Endothelial cell of umbilical vein (primary cell): ENCODE measurements at regions not wholly inside any gene's neighbourhood (a gene's known extent, or its start where the extent isn't known, plus 50 kb on each side); places are given as distances from the start of the nearest gene placed in this dataset.

ENCODE experiments used
- BruUV-seq: library from RNA; stranded (reverse); fragments of 400-500 nt; replicated peaks from 2 replicates; lab custom pipeline; 2021; lab: Mats Ljungman, UMichigan
- CTCF ChIA-PET: fragments of 300-600, 350-600 bp; sonication (Branson Sonifier 250); formaldehyde crosslinking; loops from one replicate; lab custom pipeline; 2021; ENCODE audit warnings: antibody characterized with exemption, inconsistent platforms; lab: Charles Lee
- POLR2A ChIA-PET: fragments of 300-600, 350-600 bp; sonication (Branson Sonifier 250); formaldehyde crosslinking; loops from one replicate; lab custom pipeline; 2021; ENCODE audit warnings: antibody characterized with exemption, inconsistent platforms; lab: Charles Lee
- DNase-seq: peaks from one replicate; pipeline ENCODE4 v3.0.0-alpha.2; 2011; ENCODE audit warnings: low read depth, low spot score
- FAIRE-seq: peaks from 2 replicates; lab custom pipeline; 2011; peaks lifted over from hg19 to GRCh38; lab: Jason Lieb, UNC
- H2AFZ ChIP-seq: 2 replicates; pipeline ENCODE4 v1.6.0; 2012; ENCODE audit warnings: low read depth, low read length, control low read depth, inconsistent platforms
- H3K27ac ChIP-seq: 2 replicates; pipeline ENCODE4 v1.5.1; 2011; ENCODE audit warnings: low read depth, mild to moderate bottlenecking, control low read depth, low read length, moderate library complexity; ENCODE audit not compliant: insufficient read depth
- H3K27me3 ChIP-seq, 2 experiments: 2 replicates each; pipeline versions ENCODE4 v1.6.0 to v1.6.1; 2011; ENCODE audit warnings: low read length in 2 of 2, mixed read lengths in 1 of 2; ENCODE audit not compliant: control insufficient read depth in 2 of 2, insufficient read depth in 2 of 2
- H3K36me3 ChIP-seq, 2 experiments: 2 replicates in 1 of 2; 3 replicates in 1 of 2; pipeline ENCODE4 v1.5.1; 2011; ENCODE audit warnings: low read length in 2 of 2, mild to moderate bottlenecking in 1 of 2, moderate library complexity in 1 of 2; ENCODE audit not compliant: control insufficient read depth in 2 of 2, insufficient read depth in 2 of 2; ENCODE audit errors: extremely low read depth in 1 of 2
- H3K4me1 ChIP-seq: 3 replicates; pipeline ENCODE4 v1.5.1; 2011; ENCODE audit warnings: mild to moderate bottlenecking, low read length; ENCODE audit not compliant: control insufficient read depth, insufficient read depth; ENCODE audit errors: extremely low read depth
- H3K4me2 ChIP-seq: 2 replicates; pipeline ENCODE4 v1.6.1; 2011; ENCODE audit warnings: low read length, control low read depth, mixed read lengths; ENCODE audit not compliant: insufficient read depth
- H3K4me3 ChIP-seq, 3 experiments: fragments of 200-600 bp in 1 of 3; sonication (generic), shearing (Covaris generic) in 1 of 3; replicated peaks in 1 of 3; 2 replicates each; pipeline ENCODE4 v1.5.1; 2011 to 2016; ENCODE audit warnings: control low read depth in 3 of 3, low read length in 3 of 3, mild to moderate bottlenecking in 2 of 3, inconsistent platforms in 1 of 3, low read depth in 1 of 3, moderate library complexity in 1 of 3; ENCODE audit not compliant: insufficient read depth in 1 of 3
- H3K79me2 ChIP-seq: 2 replicates; pipeline ENCODE4 v1.6.0; 2012; ENCODE audit warnings: low read length, inconsistent platforms; ENCODE audit not compliant: control insufficient read depth, insufficient read depth
- H3K9ac ChIP-seq: replicated peaks from 2 replicates; pipeline ENCODE3; 2011; ENCODE audit warnings: low read length, control low read depth; ENCODE audit not compliant: insufficient read depth; ENCODE audit errors: extremely low read depth
- H3K9me1 ChIP-seq: replicated peaks from 3 replicates; pipeline ENCODE4 v1.6.0; 2011; ENCODE audit warnings: mild to moderate bottlenecking, low read length; ENCODE audit not compliant: control insufficient read depth, insufficient read depth; ENCODE audit errors: extremely low read depth
- H3K9me3 ChIP-seq: replicated peaks from 2 replicates; pipeline ENCODE4 v1.5.1; 2012; ENCODE audit warnings: low read length, inconsistent platforms; ENCODE audit not compliant: control insufficient read depth, insufficient read depth
- H4K20me1 ChIP-seq: replicated peaks from 2 replicates; pipeline ENCODE3; 2011; ENCODE audit warnings: mild to moderate bottlenecking, low read length; ENCODE audit not compliant: control insufficient read depth, insufficient read depth; ENCODE audit errors: extremely low read depth
- CTCF ChIP-seq, 2 donors: IDR thresholded peaks; 1 replicate in 1 of 2; 2 replicates in 1 of 2; pipeline ENCODE4 v1.5.1; 2011; ENCODE audit warnings: low read length in 2 of 2, mild to moderate bottlenecking in 2 of 2, moderate library complexity in 2 of 2, control low read depth in 1 of 2, inconsistent platforms in 1 of 2, low read depth in 1 of 2; ENCODE audit not compliant: insufficient read depth in 1 of 2; ENCODE audit errors: extremely low read depth in 1 of 2
- EZH2 ChIP-seq: IDR thresholded peaks from 2 replicates; pipeline ENCODE4 v1.6.1; 2012; ENCODE audit warnings: borderline replicate concordance, low read depth, mild to moderate bottlenecking, moderate library complexity, low read length, inconsistent platforms; ENCODE audit not compliant: severe bottlenecking
- FOS ChIP-seq: IDR thresholded peaks from 2 replicates; pipeline ENCODE4 v1.6.1; 2011; ENCODE audit warnings: mild to moderate bottlenecking, low read length, moderate library complexity, borderline replicate concordance; ENCODE audit not compliant: insufficient read depth
- GATA2 ChIP-seq: IDR thresholded peaks from 2 replicates; pipeline ENCODE4 v1.7.0; 2011; ENCODE audit warnings: low read depth, mild to moderate bottlenecking, moderate library complexity, mixed read lengths, low read length; ENCODE audit not compliant: insufficient read length, insufficient read depth
- JUN ChIP-seq: IDR thresholded peaks from 2 replicates; pipeline ENCODE4 v1.6.1; 2011; ENCODE audit warnings: borderline replicate concordance, low read depth; ENCODE audit not compliant: insufficient read length, insufficient read depth
- MYC ChIP-seq: IDR thresholded peaks from one replicate; pipeline ENCODE4 v1.6.1; 2011; ENCODE audit warnings: mild to moderate bottlenecking, low read depth, low read length
- POLR2A ChIP-seq: IDR thresholded peaks from 2 replicates; pipeline ENCODE4 v1.6.1; 2012; ENCODE audit warnings: low read depth, mild to moderate bottlenecking, control low read depth, low read length
- POLR2AphosphoS5 ChIP-seq: IDR thresholded peaks from 2 replicates; pipeline ENCODE4 v1.6.1; 2012; ENCODE audit warnings: low read depth, mild to moderate bottlenecking, control low read depth, low read length, moderate library complexity; ENCODE audit not compliant: insufficient read depth
- dilution Hi-C: fragments of 300-500 bp; cut with MboI; formaldehyde crosslinking; loops from one replicate; pipeline ENCODE4 v1.15.0; 2019; ENCODE audit warnings: low sequenced_read_pairs; ENCODE audit not compliant: extremely low pct_ligation_motif_present
- intact Hi-C: fragments of 100-400 bp; cut with micrococcal nuclease; formaldehyde crosslinking; loops from one replicate; pipeline ENCODE4 v1.10.0; 2022
- TF ChIP-seq, protein P1 (sequence below): IDR thresholded peaks from 2 replicates; pipeline ENCODE4 v1.6.1; 2011; ENCODE audit not compliant: insufficient read depth, insufficient read length

DNA sequence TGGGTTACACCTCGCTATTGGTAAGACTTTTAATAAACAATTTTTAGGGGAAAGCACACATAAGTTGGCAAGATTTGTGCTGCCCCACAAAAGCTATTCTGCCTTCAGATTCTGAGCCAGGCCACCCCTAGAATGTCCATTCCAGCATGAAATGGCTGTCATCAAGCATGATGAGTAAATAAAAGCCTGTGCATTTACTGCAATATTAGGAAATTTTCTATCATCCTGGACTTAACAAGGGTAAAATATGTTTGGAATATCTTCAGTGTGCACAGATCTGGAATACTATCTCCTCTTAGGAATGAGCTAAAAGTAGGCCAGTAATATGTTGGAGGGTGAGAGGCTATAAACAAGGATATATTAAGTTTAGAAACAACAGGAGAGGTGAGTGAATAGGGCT is 510.9 kb downstream of the ANKRD50 start:
- no TSS peak for BruUV-seq
- POLR2A ChIA-PET: no interaction called here

More for the DNA sequence above, 510.9 kb downstream of the ANKRD50 start:
- DNase-seq (no peak), FAIRE-seq (no peak)
- Histone ChIP-seq H2AFZ (no peak overlapping the region), H3K36me3 (no peaks in the 10 kb centered on the region), H3K4me3 (no peak overlapping the region), H3K9me1 (no peaks in the 10 kb centered on the region), H3K9ac (no peak overlapping the region), H3K9me3 (no peaks in the 10 kb centered on the region), H3K27me3 (no peaks in the 10 kb centered on the region), H4K20me1 (no peaks in the 10 kb centered on the region), H3K4me2 (no peak overlapping the region), H3K27ac (no peak overlapping the region), H3K4me1 (peaks cover 32% of the 10 kb centered on the region), H3K79me2 (no peaks in the 10 kb centered on the region)
- intact Hi-C loops: no loop called here
- dilution Hi-C loops: no loop called here
- TF ChIP-seq, protein P1, sequence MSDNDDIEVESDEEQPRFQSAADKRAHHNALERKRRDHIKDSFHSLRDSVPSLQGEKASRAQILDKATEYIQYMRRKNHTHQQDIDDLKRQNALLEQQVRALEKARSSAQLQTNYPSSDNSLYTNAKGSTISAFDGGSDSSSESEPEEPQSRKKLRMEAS: no peak
- TF ChIP-seq CTCF (IDR thresholded peaks at IDR 0.05; ENCODE audit: extremely low read depth in 1 of 2, insufficient read depth in 1 of 2, low read depth in 1 of 2, low read length in 2 of 2) (no peak), MYC (no peak), FOS (no peak), POLR2AphosphoS5 (no peak), POLR2A (no peak), GATA2 (no peak), EZH2 (no peak), JUN (no peak)
- CTCF ChIA-PET: interaction anchor here (1.0 to 2.1 kb wide), 4 partner anchors 10 to 428 kb away, joined by 3 to 5 read pairs (median 5); no protein-coding TSS in a partner anchor
